ENCODE measurements at regions not wholly inside any gene's neighbourhood (a gene's known extent, or its start where the extent isn't known, plus 50 kb on each side); places are given as distances from the start of the nearest gene placed in this dataset.
A peak's percentile ranks its signal among the peaks of the same experiment; 100 is the strongest.

- H3K4me3 Mint-ChIP-seq = no peak overlapping the region
- peaks cover 6% of the 10 kb centered on the region for H3K9me3 Mint-ChIP-seq
- no peaks in the 10 kb centered on the region for H3K36me3 Mint-ChIP-seq (ENCODE audit: low read depth)
- H3K4me1 Mint-ChIP-seq = peaks cover 7% of the 10 kb centered on the region
- TF ChIP-seq, protein P1, sequence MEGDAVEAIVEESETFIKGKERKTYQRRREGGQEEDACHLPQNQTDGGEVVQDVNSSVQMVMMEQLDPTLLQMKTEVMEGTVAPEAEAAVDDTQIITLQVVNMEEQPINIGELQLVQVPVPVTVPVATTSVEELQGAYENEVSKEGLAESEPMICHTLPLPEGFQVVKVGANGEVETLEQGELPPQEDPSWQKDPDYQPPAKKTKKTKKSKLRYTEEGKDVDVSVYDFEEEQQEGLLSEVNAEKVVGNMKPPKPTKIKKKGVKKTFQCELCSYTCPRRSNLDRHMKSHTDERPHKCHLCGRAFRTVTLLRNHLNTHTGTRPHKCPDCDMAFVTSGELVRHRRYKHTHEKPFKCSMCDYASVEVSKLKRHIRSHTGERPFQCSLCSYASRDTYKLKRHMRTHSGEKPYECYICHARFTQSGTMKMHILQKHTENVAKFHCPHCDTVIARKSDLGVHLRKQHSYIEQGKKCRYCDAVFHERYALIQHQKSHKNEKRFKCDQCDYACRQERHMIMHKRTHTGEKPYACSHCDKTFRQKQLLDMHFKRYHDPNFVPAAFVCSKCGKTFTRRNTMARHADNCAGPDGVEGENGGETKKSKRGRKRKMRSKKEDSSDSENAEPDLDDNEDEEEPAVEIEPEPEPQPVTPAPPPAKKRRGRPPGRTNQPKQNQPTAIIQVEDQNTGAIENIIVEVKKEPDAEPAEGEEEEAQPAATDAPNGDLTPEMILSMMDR (IDR thresholded peaks at IDR 0.05; ENCODE audit: unreplicated experiment in 3 of 3) = no peak
- peak overlapping the region; percentile 19 to 84 (median 35) for H3K27ac Mint-ChIP-seq
- peaks cover 4% of the 10 kb centered on the region for H3K27me3 Mint-ChIP-seq (ENCODE audit: low read depth)
These were observed 262.8 kb upstream of the PARD3B start for GRCh38 chr2:204282525-204282924.

- peaks cover 4% of the 10 kb centered on the region for H3K27me3 Mint-ChIP-seq (ENCODE audit: low read depth)
- no peaks in the 10 kb centered on the region for H3K36me3 Mint-ChIP-seq (ENCODE audit: low read depth)
- no peak overlapping the region for H3K27ac Mint-ChIP-seq
- peaks cover 6% of the 10 kb centered on the region for H3K9me3 Mint-ChIP-seq
- no peaks in the 10 kb centered on the region for H3K4me1 Mint-ChIP-seq
- TF ChIP-seq, protein P1 (IDR thresholded peaks at IDR 0.05; ENCODE audit: unreplicated experiment in 3 of 3) = no peak
- H3K4me3 Mint-ChIP-seq = no peak overlapping the region
These were observed 256.2 kb upstream of the PARD3B start for GRCh38 chr2:204289066-204289465.

DNA sequence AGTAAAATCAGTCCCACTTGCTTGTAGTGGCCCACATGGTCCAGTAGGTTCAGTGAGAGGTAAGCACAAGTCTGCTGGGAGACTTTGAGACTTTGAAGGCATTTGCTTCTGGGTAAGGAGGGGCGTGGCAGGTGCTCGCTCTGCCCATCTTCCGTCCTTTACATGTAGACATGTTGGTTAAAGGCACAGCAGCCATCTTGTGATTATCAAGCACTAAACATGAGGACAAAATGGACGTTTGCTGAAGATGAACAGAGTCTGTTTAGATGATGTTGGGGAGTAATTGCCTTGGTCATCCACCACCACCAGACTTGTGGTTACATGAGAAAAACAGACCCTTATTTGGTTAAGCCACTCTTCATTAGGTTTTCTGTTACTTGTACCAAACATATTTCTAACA lies 252.8 kb upstream of the PARD3B start:
- H3K36me3 Mint-ChIP-seq (ENCODE audit: low read depth) = no peaks in the 10 kb centered on the region
- H3K9me3 Mint-ChIP-seq = no peaks in the 10 kb centered on the region
- no peak overlapping the region for H3K4me3 Mint-ChIP-seq
- TF ChIP-seq, protein P1 (IDR thresholded peaks at IDR 0.05; ENCODE audit: unreplicated experiment in 3 of 3) = no peak
- H3K4me1 Mint-ChIP-seq = no peaks in the 10 kb centered on the region
- H3K27ac Mint-ChIP-seq = no peak overlapping the region
- no peaks in the 10 kb centered on the region for H3K27me3 Mint-ChIP-seq (ENCODE audit: low read depth)

DNA sequence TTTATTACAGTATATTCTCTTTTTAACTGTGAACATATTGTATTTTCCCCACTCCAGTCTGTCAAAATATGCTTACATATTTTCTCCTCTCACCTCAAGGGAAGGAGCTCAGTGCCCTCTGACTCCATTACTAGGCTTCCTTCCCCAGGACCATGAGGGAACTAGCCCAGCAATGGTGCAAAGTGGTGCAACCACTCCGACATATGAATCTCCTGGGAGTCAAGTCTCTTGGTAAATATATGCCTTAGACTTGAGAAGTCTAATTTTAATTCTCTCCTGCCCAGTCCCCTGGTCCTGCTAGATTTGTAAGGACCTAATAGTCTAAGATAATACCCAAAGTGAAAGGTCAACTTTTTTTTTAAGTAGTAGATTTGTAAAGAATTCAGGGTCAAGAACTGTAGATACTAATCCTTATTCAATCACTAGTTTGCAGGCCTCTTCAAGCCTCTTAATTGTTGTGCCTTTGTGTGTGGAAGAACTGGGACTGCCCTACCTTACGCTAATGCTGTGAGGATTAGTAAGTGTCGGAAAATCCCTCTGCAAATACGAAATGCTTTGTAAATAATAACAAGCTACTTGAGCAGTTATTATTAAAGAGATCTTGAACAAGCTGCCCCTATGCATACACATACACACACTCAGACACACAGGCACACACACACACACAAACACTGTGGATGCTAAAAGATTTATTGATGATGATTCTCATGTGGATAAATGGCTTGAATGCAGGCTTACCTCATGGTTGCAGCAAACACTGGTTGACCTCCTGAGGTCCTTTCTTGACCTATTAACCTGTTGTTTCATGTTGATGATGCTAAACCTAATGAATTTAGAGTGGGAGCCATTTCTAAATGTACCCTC lies 251.2 kb upstream of the PARD3B start:
- Mint-ChIP-seq H3K4me1 (peaks cover 7% of the 10 kb centered on the region), H3K9me3 (no peaks in the 10 kb centered on the region), H3K4me3 (no peak overlapping the region), H3K27ac (no peak overlapping the region), H3K36me3 (ENCODE audit: low read depth) (no peaks in the 10 kb centered on the region), H3K27me3 (ENCODE audit: low read depth) (no peaks in the 10 kb centered on the region)
- TF ChIP-seq, protein P1 (IDR thresholded peaks at IDR 0.05; ENCODE audit: unreplicated experiment in 3 of 3) = no peak

- Mint-ChIP-seq H3K27ac (peak overlapping the region; percentile 70 to 86 (median 81)), H3K4me1 (peaks cover 7% of the 10 kb centered on the region), H3K27me3 (ENCODE audit: low read depth) (no peaks in the 10 kb centered on the region), H3K9me3 (no peaks in the 10 kb centered on the region), H3K4me3 (no peak overlapping the region), H3K36me3 (ENCODE audit: low read depth) (no peaks in the 10 kb centered on the region)
- TF ChIP-seq, protein P1 (IDR thresholded peaks at IDR 0.05; ENCODE audit: unreplicated experiment in 3 of 3) = no peak
These were observed 246.9 kb upstream of the PARD3B start for GRCh38 chr2:204298404-204298803.

DNA sequence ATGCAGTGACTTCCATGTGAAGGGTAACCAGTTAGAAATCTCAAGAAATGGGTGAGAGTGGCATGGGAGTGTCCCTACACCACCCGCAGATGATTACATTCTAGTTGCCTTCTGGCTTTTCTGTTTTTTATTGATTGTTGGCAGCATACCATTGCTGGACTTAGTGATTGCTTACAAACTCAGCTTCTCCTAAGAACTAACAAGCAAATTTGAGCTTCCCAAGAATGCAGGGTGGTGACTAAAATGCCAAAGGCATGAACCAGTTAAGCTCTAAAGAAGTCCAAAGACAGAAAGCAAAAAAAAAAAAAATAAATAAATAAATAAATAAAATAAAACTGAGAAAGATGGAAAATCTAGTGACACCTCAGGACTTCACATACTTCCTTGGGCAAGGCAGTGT lies 245.5 kb upstream of the PARD3B start:
- no peaks in the 10 kb centered on the region for H3K27me3 Mint-ChIP-seq (ENCODE audit: low read depth)
- H3K27ac Mint-ChIP-seq = no peak overlapping the region
- TF ChIP-seq, protein P1 (IDR thresholded peaks at IDR 0.05; ENCODE audit: unreplicated experiment in 3 of 3) = no peak
- peaks cover 17% of the 10 kb centered on the region for H3K4me1 Mint-ChIP-seq
- no peaks in the 10 kb centered on the region for H3K9me3 Mint-ChIP-seq
- H3K36me3 Mint-ChIP-seq (ENCODE audit: low read depth) = no peaks in the 10 kb centered on the region
- no peak overlapping the region for H3K4me3 Mint-ChIP-seq

Measured in nephron (organoid).